Keratinocyte (primary cell): ENCODE measurements at regions not wholly inside any gene's neighbourhood (a gene's known extent, or its start where the extent isn't known, plus 50 kb on each side); places are given as distances from the start of the nearest gene placed in this dataset.

Source experiments
- DNase-seq: peaks from one replicate; pipeline ENCODE4 v3.0.0-alpha.2; 2011; ENCODE audit warnings: low read depth, missing footprints, low spot score
- FAIRE-seq: peaks from 2 replicates; lab custom pipeline; 2011; peaks lifted over from hg19 to GRCh38; lab: Jason Lieb, UNC
- H2AFZ ChIP-seq: 2 replicates; pipeline ENCODE4 v1.6.0; 2012; ENCODE audit warnings: low read length, control low read depth, inconsistent platforms; ENCODE audit not compliant: control insufficient read depth
- H3K27ac ChIP-seq: 2 replicates; pipeline ENCODE4 v1.5.1; 2011; ENCODE audit warnings: low read length; ENCODE audit not compliant: control insufficient read depth, insufficient read depth
- H3K27me3 ChIP-seq: 3 replicates; pipeline ENCODE4 v1.6.0; 2011; ENCODE audit warnings: low read length; ENCODE audit not compliant: control insufficient read depth, insufficient read depth; ENCODE audit errors: extremely low read depth
- H3K36me3 ChIP-seq, 2 experiments: 2 replicates in 1 of 2; 3 replicates in 1 of 2; pipeline ENCODE4 v1.5.1; 2011; ENCODE audit warnings: low read length in 2 of 2, mild to moderate bottlenecking in 1 of 2; ENCODE audit not compliant: control insufficient read depth in 2 of 2, insufficient read depth in 2 of 2; ENCODE audit errors: extremely low read depth in 1 of 2
- H3K4me1 ChIP-seq: 3 replicates; pipeline ENCODE4 v1.5.1; 2011; ENCODE audit warnings: low read length; ENCODE audit not compliant: control insufficient read depth, insufficient read depth; ENCODE audit errors: extremely low read depth
- H3K4me2 ChIP-seq: 3 replicates; pipeline ENCODE4 v1.6.0; 2011; ENCODE audit warnings: low read depth, low read length; ENCODE audit not compliant: control insufficient read depth, insufficient read depth; ENCODE audit errors: extremely low read depth
- H3K4me3 ChIP-seq, 3 experiments: fragments of 200-600 bp in 1 of 3; sonication (generic) in 1 of 3; 2 replicates in 2 of 3; 3 replicates in 1 of 3; pipeline ENCODE4 v1.5.1; 2011 to 2016; ENCODE audit warnings: low read length in 3 of 3, mild to moderate bottlenecking in 3 of 3, control low read depth in 2 of 3, inconsistent platforms in 1 of 3, low read depth in 1 of 3, mixed read lengths in 1 of 3, mixed run types in 1 of 3, moderate library complexity in 1 of 3; ENCODE audit not compliant: control insufficient read depth in 2 of 3, insufficient read depth in 2 of 3; ENCODE audit errors: extremely low read depth in 1 of 3
- H3K79me2 ChIP-seq: 2 replicates; pipeline ENCODE4 v1.6.0; 2012; ENCODE audit warnings: low read length; ENCODE audit not compliant: control insufficient read depth, insufficient read depth
- H3K9ac ChIP-seq: 3 replicates; pipeline ENCODE4 v1.6.0; 2011; ENCODE audit warnings: low read length; ENCODE audit not compliant: control insufficient read depth, insufficient read depth; ENCODE audit errors: extremely low read depth
- H3K9me1 ChIP-seq: 3 replicates; pipeline ENCODE4 v1.6.0; 2011; ENCODE audit warnings: low read length; ENCODE audit not compliant: control insufficient read depth, insufficient read depth; ENCODE audit errors: extremely low read depth
- H3K9me3 ChIP-seq: 2 replicates; pipeline ENCODE4 v1.5.1; 2012; ENCODE audit warnings: low read depth, low read length; ENCODE audit not compliant: control insufficient read depth
- H4K20me1 ChIP-seq: 3 replicates; pipeline ENCODE4 v1.6.0; 2011; ENCODE audit warnings: low read length; ENCODE audit not compliant: control insufficient read depth, insufficient read depth; ENCODE audit errors: extremely low read depth
- CTCF ChIP-seq, 3 experiments: IDR thresholded peaks in 1 of 3; conservative IDR thresholded peaks in 1 of 3; optimal IDR thresholded peaks in 1 of 3; 2 replicates in 2 of 3; 3 replicates in 1 of 3; pipeline versions ENCODE3 to v1.5.1; 2011; ENCODE audit warnings: low read length in 3 of 3, mild to moderate bottlenecking in 3 of 3, moderate library complexity in 2 of 3, control low read depth in 1 of 3, inconsistent platforms in 1 of 3; ENCODE audit not compliant: insufficient read depth in 2 of 3; ENCODE audit errors: extremely low read depth in 1 of 3
- EZH2 ChIP-seq: IDR thresholded peaks from one replicate; pipeline ENCODE4 v1.6.1; 2012; ENCODE audit warnings: inconsistent platforms, mild to moderate bottlenecking, low read length, moderate library complexity
- dilution Hi-C: fragments of 300-500 bp; cut with MboI; formaldehyde crosslinking; loops from one replicate; pipeline ENCODE4 v1.7.0; 2020; ENCODE audit warnings: low sequenced_read_pairs; ENCODE audit not compliant: extremely low pct_ligation_motif_present

- no peak for FAIRE-seq
Measured at GRCh38 chr15:31251165-31251564, 75.5 kb upstream of the KLF13 start.

GRCh38 chr15:31252171-31252785, 74.4 kb upstream of the KLF13 start:
- FAIRE-seq (no peak), DNase-seq (no peak)
- dilution Hi-C loops, result no loop called here
- no peak overlapping the region for H2AFZ ChIP-seq
- no peaks in the 10 kb centered on the region for H3K79me2 ChIP-seq
- H4K20me1 ChIP-seq, result no peaks in the 10 kb centered on the region
- no peak overlapping the region for H3K9ac ChIP-seq
- H3K9me1 ChIP-seq, result no peaks in the 10 kb centered on the region
- H3K4me3 ChIP-seq, result no peak overlapping the region
- no peak overlapping the region for H3K27ac ChIP-seq
- no peak for TF ChIP-seq EZH2
- TF ChIP-seq CTCF (optimal IDR thresholded peaks at IDR 0.05 in 1 of 3, IDR thresholded peaks at IDR 0.05 in 1 of 3, conservative IDR thresholded peaks at IDR 0.05 in 1 of 3; ENCODE audit: extremely low read depth in 1 of 3, insufficient read depth in 2 of 3, low read length in 3 of 3), result no peak
- no peaks in the 10 kb centered on the region for H3K36me3 ChIP-seq
- H3K4me1 ChIP-seq, result no peaks in the 10 kb centered on the region
- H3K9me3 ChIP-seq, result no peaks in the 10 kb centered on the region
- no peak overlapping the region for H3K4me2 ChIP-seq
- H3K27me3 ChIP-seq, result peaks cover 3% of the 10 kb centered on the region

More at GRCh38 chr15:31251165-31251564, 75.5 kb upstream of the KLF13 start:
- no peaks in the 10 kb centered on the region for H3K9me3 ChIP-seq
- no peak overlapping the region for H3K9ac ChIP-seq
- H3K79me2 ChIP-seq, result no peaks in the 10 kb centered on the region
- DNase-seq, result no peak
- H3K27me3 ChIP-seq, result peaks cover 3% of the 10 kb centered on the region
- no peak overlapping the region for H2AFZ ChIP-seq
- H3K4me2 ChIP-seq, result no peak overlapping the region
- no peak overlapping the region for H3K27ac ChIP-seq
- no peaks in the 10 kb centered on the region for H3K4me1 ChIP-seq
- H3K36me3 ChIP-seq, result no peaks in the 10 kb centered on the region
- no peak overlapping the region for H3K4me3 ChIP-seq
- no peaks in the 10 kb centered on the region for H3K9me1 ChIP-seq
- TF ChIP-seq CTCF (optimal IDR thresholded peaks at IDR 0.05 in 1 of 3, IDR thresholded peaks at IDR 0.05 in 1 of 3, conservative IDR thresholded peaks at IDR 0.05 in 1 of 3; ENCODE audit: extremely low read depth in 1 of 3, insufficient read depth in 2 of 3, low read length in 3 of 3), result no peak
- H4K20me1 ChIP-seq, result no peaks in the 10 kb centered on the region
- dilution Hi-C loops, result no loop called here
